ENCODE measurements at regions not wholly inside any gene's neighbourhood (a gene's known extent, or its start where the extent isn't known, plus 50 kb on each side); places are given as distances from the start of the nearest gene placed in this dataset.

GRCh38 chr2:109058191-109058632 is 69.2 kb upstream of the EDAR start:
- TF ChIP-seq BHLHE40 (IDR thresholded peaks at IDR 0.05; ENCODE audit: low read depth, low read length): no peak
- no peak for TF ChIP-seq MAZ (IDR thresholded peaks at IDR 0.05; ENCODE audit: borderline replicate concordance, low read depth, low read length)
- TF ChIP-seq, protein P1, sequence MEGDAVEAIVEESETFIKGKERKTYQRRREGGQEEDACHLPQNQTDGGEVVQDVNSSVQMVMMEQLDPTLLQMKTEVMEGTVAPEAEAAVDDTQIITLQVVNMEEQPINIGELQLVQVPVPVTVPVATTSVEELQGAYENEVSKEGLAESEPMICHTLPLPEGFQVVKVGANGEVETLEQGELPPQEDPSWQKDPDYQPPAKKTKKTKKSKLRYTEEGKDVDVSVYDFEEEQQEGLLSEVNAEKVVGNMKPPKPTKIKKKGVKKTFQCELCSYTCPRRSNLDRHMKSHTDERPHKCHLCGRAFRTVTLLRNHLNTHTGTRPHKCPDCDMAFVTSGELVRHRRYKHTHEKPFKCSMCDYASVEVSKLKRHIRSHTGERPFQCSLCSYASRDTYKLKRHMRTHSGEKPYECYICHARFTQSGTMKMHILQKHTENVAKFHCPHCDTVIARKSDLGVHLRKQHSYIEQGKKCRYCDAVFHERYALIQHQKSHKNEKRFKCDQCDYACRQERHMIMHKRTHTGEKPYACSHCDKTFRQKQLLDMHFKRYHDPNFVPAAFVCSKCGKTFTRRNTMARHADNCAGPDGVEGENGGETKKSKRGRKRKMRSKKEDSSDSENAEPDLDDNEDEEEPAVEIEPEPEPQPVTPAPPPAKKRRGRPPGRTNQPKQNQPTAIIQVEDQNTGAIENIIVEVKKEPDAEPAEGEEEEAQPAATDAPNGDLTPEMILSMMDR (conservative IDR thresholded peaks at IDR 0.05; ENCODE audit: low read depth, low read length): no peak
- TF ChIP-seq RAD21 (IDR thresholded peaks at IDR 0.05; ENCODE audit: low read length): no peak
- TF ChIP-seq CEBPB (IDR thresholded peaks at IDR 0.05; ENCODE audit: low read depth, low read length): no peak
- TF ChIP-seq FOS (IDR thresholded peaks at IDR 0.05; ENCODE audit: low read depth, low read length): no peak
- TF ChIP-seq, protein P2, sequence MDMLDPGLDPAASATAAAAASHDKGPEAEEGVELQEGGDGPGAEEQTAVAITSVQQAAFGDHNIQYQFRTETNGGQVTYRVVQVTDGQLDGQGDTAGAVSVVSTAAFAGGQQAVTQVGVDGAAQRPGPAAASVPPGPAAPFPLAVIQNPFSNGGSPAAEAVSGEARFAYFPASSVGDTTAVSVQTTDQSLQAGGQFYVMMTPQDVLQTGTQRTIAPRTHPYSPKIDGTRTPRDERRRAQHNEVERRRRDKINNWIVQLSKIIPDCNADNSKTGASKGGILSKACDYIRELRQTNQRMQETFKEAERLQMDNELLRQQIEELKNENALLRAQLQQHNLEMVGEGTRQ (IDR thresholded peaks at IDR 0.05; ENCODE audit: low read depth, low read length): no peak
- TF ChIP-seq POLR2A (IDR thresholded peaks at IDR 0.05; ENCODE audit: low read depth, low read length): no peak
- no peak for TF ChIP-seq NFE2L2 (IDR thresholded peaks at IDR 0.05; ENCODE audit: low read depth, low read length)
- TF ChIP-seq SMC3 (IDR thresholded peaks at IDR 0.05; ENCODE audit: low read depth, low read length): no peak
- no peak for TF ChIP-seq ELK1 (IDR thresholded peaks at IDR 0.05; ENCODE audit: borderline replicate concordance, low read depth, low read length)
- TF ChIP-seq RFX5 (IDR thresholded peaks at IDR 0.05; ENCODE audit: low read depth, low read length): no peak
- TF ChIP-seq RCOR1 (IDR thresholded peaks at IDR 0.05; ENCODE audit: insufficient replicate concordance, low read length): no peak

Data from IMR-90 (cell line).